ENCODE measurements at regions not wholly inside any gene's neighbourhood (a gene's known extent, or its start where the extent isn't known, plus 50 kb on each side); places are given as distances from the start of the nearest gene placed in this dataset.

DNA sequence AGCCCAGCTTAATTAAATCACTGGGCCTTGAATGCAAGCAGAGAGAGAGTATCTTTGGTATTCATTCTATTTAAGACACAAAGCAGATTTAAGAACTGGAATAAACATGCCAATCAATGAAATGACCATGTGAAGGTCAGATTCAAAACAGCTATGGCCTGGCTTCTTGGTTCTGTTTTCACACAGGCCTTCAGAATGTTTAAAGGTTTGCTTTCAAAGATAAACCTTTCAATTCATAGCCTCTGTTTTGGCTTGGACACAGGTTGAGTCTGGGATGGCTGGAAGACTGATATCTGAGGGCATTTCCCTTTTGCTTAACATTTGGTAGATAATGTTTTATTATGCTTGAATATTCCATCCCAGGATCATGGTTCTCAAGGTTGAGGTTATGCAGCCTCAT is 244.4 kb upstream of the KBTBD8 start:
- DNase-seq, result no peak

DNA sequence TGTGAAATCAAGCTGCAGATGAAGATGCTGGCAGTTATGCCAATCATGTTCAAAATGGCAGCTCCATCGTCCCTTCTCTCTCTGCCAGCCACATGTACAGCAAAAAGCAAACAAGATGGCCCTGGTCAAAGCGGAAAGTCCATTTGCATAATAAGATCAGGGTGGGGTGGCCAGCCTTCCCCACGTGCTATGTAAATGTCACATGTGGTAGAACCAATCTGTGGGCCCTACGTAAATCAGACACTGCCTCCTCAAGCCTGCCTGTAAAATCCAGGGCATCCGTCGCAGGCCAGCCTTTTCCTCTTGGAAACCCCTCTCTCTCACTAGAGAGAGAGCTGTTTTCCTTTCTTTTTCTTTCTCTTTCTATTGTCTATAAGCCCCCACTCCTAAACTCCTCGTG is 243.5 kb upstream of the KBTBD8 start:
- no peak for DNase-seq

DNA sequence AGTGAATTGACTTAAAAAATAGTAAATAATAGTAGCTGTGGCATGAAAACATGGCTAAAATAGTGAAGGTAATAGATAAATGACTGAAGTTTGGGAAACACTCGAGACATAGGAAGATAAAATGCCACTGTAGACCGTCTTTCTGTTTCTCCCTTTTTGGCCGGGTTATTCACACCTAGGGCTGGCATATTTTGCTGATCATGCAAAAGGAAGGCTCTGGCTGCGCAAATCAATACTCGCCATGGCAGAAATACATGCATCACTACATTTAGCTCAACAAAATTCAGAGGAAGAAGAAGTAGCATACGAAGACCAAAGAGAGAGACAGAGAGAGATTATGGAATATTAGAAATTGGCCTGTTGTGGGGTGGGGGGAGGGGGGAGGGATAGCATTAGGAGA is 242.2 kb upstream of the KBTBD8 start:
- no peak for DNase-seq

DNA sequence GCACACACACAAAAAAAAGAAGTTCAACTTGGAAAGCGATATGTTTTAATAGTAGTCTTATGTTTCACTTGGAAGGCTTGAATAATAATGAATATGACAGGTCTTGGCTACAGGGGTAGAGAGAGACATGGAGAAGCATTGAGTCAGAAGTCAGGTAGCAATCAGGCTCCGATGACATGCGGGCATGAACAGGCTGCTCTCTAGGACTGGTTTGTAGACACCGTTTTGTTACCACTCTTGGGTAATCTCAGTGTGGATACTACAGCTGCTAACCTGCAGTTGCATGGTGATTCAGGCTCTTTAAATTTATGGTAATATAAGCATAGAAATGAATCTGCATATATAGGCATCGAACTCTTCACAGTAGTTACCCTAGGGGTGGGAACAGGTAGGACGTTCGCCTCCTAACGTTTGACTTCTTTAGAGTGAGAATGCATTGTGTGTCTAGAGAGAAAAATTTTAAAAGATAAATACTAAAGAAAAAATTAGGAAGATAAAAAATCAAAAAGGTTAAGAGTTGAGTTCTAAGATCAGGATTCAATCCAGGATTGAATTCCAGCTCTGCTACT is 241.6 kb upstream of the KBTBD8 start:
- DNase-seq, result no peak

DNA sequence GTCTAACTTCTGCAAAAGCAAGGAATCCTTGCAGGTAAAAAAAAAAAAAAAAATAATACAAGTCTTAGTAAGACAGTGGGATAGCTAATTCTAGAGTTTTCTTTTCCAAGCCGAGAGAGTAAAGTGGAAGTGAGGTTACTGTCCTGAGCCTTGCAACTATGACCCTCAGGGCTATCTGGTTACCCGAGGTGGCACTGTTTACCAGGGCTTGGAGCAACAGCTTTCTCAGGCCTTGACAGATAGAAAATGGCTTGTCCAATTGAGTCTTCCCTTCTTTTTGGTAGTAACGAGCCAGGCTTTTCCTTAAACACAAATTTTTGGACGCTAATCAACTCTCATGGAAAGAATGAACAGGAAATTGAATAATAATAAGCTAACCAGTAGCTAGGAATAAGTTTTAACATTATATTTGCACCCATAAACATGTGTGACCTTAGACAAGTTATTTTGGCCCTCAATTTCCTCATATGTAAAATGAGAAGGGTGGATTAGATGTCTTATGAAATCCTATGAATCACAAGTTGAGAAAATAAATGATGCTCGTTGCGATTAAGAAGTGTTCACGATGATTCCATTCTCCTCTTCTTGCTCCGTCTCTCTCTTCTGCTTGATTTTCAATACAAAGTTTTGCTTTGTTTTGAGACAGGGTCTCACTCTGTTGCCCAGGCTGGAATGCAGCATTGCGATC is 236.9 kb upstream of the KBTBD8 start:
- no peak for DNase-seq

DNA sequence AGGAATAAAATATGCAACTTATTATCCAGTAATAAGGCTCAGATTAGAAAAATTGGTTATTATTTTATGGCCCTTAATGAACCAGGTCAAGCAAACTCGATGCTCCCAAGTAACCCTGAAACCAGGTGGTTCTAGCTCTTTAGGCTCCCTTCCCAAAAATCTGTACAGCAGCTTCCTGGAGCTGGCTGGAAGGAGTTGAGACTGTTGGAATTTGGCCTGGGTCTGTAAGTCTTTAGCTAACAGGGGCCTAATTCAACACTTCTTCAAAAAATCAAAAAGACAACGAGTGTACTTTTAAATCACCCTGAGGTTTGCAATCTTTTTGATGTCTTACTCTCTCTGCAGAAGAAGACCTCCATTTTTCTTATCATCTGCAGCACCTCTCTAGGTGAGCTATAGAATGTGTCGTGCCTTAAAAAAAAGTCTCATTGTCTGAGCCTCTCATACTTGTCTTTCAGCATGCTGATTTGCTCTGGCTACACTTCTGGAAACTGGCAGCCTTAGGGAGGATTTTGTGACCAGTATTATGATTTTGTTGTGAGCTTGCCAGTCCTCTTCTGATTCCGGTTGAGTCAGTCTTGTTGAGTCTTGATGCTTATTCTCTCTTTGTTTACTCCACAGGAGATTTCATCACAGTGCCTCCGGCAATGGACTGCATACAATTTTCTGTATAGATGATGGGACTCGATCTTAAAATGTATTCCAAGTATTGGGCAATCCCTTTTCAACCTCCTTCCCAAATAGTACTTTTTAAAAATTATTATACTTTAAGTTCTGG is 235.0 kb upstream of the KBTBD8 start:
- DNase-seq, result no peak

DNA sequence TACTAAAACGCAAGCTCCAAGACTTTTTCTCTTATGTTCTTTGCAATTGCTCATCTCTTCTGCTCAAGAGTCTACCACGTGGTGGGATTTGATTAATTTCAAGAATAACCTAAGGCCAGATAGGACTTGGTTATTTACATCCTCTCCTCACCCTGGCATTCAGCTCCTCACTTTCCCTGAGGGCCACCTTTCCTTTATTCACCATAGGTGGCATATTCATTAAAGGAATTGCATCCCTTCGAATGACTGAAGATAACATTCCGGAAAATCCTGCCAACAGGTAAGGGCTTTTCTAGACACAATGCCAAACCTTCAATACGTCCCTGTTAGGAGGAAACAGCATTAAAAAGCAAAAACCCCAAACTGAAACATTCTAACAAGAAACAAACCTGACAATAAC is 220.0 kb upstream of the KBTBD8 start:
- DNase-seq, result no peak

DNA sequence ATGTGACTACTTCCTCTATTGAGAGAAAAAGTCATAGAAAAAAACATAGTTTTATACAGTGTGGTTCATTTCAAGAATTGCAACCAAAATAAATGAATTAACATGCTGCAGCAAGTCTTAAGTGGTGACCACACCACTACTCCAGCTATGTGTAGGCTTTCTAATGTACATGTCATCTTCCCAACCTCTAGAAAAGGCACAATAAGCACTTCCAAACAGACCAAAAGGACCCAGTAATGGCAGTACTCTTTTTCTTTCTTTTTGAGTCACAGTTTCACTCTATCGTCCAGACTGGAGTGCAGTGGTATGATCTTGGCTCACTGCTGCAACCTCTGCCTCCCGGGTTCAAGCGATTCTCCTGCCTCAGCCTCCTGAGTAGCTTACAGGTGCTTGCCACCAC is 219.3 kb upstream of the KBTBD8 start:
- no peak for DNase-seq

DNA sequence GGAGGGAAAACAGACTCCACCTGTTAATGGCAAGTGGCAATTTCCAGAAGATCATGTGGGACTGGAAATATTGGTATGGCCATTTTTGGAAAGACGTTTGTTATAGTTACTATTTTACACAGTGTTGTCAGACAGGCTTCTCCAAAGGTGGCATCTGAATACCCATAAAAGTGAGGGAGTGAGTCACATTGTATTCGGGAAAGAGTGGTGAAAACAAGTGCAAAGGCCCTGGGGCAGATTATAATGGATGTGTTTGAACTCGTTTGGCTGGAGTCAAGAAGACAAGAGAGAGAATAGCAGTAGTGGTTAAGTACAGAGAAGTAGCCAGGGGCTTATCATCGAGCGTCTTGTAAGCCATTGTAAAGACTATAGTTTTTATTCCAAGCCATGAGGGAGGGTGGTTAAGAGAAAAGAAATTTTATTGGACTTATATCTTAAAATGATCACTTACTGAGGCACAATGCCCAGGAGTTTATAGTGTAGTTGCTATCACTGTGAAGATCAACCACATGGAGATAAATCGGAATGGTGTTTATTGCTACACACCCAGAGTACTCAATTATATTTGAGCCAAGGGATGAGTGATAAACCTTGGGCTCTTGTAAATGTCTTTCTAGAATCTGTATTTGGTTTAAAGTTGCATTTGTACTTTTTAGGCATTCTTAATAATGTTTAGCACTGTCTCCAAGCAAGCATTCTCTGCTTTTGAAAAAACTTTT is 212.8 kb upstream of the KBTBD8 start:
- no peak for DNase-seq

DNA sequence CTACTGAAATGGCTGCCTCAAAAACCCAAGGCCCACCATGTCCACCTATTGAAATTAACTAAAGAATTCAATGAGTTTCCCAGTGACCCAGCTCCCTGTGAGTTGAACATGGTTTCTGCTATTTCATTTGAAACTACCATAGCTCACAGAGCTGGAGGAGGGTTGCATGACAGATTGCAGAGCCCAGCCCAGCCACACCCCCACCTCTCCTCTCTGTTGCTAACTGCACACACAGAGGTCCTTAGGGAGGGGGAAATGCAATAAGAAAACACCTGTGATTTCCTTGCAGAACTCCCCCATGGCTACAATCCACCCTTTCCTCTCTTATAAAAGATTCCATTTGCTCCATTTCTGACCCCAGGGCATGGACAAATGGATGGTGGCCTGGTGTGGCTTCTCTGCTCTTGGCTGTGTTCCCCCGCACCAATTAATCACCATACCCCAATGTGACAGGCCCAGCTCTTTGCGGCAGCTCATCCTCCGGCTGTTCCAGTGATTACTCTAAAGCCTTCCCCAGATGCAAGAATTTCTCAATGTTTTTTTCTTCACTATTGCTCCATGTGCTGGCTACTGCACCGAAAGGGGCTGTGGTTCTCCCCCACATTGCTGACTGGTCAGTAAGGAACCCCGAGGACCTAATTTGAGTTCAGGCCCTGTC is 208.4 kb upstream of the KBTBD8 start:
- no peak for DNase-seq

DNA sequence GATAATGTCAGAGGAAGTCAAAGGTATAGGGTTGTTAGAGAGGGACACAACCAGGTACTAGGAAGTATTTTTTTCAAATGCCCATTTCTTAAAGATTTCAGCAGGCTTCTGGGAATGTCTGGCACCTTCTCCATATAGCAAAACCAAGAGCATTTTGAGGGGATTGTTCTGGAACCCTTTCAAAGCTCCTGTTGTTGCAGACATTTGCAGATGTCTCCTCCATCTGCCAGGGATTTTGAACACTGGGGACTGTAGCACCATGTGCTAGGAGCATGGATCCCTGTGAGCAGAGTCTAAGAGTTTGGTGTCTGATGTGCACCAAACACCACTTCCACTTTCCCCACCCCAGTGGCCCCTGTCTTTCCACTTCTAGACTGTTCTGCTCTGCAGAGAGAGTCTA is 206.0 kb upstream of the KBTBD8 start:
- DNase-seq, result no peak

DNA sequence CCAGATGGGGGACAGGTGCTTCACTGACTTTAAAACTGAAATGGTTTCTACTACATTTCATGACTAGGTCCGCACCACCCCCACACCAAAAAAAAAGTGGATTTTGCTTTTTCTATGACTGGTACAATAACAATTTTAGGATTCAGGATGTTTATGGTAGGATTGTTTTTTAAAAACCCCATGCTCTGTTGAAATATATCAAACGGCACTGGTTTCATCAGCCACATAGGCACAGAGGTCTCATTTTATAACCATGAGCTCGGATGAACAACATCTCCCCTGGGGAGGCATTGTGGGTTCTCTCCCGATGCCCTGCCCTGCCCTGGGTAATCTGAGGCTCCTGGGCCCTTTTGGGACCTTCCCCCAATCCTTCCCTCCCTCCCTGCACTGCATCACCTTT is 202.7 kb upstream of the KBTBD8 start:
- DNase-seq, result no peak

DNA sequence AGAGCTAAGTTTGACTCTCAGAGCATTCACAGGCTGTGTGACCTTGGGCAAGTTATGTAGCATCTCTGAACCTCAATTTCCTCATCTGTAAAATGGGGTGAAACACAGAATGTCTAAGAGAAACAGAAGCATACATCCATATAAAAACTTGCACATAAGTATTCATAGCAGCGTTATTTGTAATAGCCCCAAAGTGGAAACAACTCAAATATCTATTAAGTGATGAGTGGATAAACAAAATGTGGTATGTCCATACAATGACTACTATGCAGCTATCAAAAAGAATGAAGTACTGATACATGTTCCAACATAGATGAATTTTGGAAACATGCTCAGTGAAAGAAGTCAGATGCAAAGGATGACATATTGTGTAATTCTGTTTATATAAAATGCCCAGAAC is 201.8 kb upstream of the KBTBD8 start:
- DNase-seq, result no peak

DNA sequence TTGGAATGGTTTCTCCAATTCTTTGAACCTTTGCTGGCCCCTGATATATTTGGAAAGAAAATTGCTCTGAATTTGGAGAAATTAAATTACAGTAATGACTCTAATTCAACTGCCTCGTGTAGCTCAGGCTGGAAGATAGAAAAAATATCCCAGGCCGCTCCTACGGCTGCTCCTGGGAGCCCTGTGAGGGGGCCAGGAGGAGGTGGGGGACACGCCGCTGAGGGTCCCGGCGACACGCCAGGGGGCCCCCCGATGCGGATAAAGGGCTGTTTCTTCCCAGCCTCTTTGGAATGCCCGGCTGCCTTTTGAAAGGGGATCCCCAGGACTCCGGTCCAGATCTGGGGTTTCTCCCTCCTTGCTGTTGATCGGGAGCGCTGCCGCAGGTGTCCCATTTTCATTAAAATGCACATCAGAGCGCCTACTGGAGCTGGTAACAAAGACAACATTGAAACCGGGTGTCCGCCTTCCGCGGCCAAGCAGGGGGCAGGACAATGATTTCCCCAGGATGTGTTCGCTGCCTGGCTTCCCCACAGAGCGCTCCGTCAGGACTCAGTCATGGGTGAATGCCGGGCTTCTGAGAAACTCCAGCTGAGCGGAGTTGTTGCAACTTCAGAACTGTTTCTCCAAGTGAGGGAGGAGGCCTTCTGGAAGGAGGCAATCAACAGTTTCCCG is 200.1 kb upstream of the KBTBD8 start:
- DNase-seq, result no peak

DNA sequence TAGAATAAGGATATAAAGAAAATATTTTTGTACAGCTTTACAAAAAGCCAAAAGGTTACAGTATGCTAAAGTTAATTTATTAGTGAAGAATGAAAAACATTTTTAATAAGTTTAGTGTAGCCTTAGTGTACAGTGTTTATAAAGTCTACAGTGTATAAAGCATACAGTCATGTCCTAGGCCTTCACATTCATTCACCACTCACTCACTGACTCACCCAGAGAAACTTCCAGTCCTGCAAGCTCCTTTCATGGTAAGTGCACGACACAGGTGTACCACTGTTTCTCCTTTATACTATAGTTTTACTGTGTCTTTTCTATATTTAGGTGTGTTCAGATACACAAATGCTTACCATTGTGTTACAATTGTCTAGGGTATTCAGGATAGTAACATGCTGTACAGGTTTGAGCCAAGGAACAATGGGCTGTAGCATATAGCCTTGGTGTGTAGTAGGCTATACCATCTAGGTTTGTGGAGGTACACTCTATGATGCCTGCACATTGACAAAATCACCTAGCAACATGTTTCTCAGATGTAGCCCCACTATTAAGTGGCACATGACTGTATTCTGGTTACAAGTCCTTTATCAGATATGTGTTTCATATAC is 197.1 kb upstream of the KBTBD8 start:
- DNase-seq, result no peak

DNA sequence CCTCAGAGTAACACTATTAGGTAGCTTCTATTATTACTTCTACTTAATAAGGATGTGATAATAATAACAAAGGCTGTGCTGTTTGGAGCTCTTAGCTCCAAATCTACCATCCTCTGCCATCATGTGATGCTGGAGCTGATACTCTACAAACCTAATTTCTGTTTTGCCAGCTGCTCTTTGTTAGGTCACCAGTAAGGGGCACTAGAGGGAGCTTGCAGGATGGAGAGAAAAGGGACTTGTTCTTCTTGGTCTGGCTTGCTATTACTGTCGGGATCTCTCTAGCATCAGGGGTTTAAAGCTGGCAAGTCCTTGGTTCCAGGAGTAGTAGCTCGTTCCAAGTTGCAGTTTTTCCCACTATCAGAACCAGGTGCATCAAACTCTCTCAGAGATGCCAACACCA is 194.9 kb upstream of the KBTBD8 start:
- no peak for DNase-seq

DNA sequence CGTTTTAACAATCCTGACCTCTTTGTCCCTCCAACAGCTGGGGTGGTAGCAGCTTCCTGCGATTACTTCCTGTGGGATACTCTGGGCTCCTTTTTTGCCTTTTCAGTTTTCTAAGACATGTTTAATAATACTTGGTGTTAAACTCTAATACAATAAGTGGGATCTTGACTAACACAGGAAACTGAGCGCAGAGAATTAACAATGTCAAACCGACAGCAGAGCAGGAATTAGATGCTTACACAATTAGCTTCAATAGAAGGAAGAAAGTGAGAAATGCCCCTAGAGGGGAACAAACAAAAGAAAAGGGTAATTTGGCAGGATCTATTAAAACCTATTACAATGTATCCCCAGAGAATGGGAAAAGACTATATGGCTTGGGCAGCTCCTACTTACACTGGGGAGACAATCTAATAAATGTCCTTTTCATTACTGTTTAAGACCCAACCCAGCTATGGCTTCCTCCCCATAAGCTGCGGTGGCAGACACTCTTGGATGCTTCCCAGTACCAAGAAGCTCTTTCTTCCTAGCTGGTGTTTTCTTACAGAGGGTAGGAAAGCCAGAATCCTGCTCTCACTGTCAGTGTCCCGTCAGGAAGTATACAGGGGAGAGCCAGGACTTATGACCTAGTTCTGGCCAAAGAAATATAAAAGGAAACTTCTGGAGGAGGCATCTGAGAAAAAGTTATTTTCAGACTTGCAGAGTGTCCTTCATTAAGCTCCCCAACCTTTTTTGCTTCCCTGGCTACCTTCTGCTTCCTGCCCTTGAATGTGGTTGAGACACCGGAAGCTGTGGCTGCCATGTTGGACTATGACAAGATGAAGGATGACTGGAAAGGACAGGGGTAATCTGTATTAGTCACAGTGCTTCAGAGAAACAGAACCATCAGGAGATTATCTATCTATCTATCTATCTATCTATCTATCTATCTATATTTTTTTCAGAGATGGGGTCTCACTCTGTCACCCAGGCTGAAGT is 194.1 kb upstream of the KBTBD8 start:
- no peak for DNase-seq

DNA sequence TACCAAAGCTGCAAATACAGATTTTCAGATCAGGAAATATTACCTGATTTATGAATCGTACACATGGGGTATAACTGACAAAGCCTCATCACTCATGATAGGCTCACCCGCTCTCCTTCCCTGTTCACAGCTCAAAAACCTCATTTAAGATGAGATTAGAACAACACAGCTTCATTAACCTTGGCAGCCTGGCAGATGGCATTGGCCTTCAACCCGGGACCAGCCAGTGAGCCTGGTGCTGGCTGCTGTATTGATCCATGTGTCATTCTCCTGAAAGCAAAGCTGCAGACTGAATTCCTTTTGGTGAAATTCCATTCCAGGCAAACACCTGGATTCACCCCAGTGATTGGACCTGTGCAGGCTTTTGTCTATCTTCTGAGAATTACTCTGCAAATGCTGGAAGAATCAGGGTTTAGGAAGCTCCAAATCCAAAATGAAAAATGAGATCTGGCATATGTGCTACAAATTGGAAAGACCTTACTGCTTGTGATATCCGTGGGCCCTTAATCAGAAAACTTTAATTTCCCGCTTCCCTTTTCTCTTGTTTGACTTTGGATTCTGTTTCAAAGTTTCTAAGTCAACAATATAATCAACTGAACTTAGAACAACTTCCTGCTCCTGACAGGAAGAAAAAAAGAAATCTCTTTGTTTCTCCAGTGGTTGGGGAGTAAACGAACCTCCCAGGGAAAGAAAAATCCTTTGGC is 189.1 kb upstream of the KBTBD8 start:
- DNase-seq, result no peak

DNA sequence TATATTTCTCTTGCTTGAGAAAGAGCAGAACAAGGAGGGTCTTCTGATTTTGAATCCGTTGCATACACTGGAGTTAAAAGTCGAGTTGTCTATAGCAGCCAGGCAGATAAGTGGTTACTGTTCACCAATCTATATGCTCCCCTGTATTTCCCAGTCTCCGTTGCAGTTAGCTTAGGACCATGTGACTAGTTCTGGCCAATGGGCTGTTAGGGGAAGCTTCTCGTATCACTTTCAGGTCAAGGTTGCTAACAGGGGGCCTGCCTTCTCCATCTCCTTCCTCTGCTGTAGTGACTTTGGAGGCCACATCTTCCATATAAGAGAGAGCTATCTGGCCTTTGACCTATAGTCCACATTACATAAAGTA is 188.5 kb upstream of the KBTBD8 start:
- no peak for DNase-seq

DNA sequence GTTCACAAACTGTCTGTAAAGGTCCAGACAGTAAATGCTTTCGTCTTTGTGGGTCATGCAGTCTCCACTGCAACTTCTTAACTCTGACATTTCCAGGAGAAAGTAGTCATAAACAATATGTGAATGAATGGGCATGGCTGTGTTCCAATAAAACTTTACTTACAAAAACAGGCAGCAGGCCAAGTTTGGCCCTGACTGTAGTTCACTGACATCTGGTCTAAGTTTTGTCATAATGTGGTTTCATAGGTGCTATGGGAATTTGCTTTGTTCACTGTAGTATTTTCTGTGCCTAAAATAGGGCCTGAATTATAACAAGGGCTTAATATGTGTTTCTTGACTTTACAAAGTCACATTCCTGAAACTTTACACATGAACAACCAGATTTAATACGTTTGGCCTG is 186.0 kb upstream of the KBTBD8 start:
- no peak for DNase-seq

Measured in NCI-H774 (cell line).